ENCODE measurements at regions not wholly inside any gene's neighbourhood (a gene's known extent, or its start where the extent isn't known, plus 50 kb on each side); places are given as distances from the start of the nearest gene placed in this dataset.

DNA sequence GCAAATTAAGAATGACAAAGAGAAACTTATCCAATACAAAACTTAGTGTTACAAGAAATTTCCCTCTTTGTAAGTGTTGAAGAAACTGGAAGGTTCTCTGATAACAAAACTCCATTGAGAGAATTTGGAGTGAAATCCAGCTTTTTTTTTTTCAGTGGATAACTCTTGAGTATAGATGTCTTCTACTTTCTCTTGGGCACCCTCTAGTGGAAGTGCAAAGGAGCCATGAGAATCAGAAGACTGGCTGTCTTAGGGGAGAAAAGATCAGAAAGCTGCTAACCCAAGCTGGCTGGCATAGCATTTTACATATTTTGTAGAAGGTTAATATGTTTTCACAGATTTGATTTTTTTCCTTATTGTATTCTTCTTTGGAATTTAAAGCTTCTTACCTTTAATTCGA lies 138.8 kb upstream of the SATB2 start:
- H3K79me2 ChIP-seq (ENCODE audit: insufficient read depth, low read length), result no peaks in the 10 kb centered on the region
- no peak overlapping the region for H2AFZ ChIP-seq (ENCODE audit: low read depth, low read length)

GRCh38 chr2:199594443-199594842 lies 136.7 kb upstream of the SATB2 start:
- H3K79me2 ChIP-seq (ENCODE audit: insufficient read depth, low read length), result no peaks in the 10 kb centered on the region
- H3K4me3 ChIP-seq (ENCODE audit: low read depth in 1 of 2, low read length in 2 of 2), result no peak overlapping the region
- no peak for TF ChIP-seq EZH2 (IDR thresholded peaks at IDR 0.05; ENCODE audit: borderline replicate concordance, low read depth, low read length, severe bottlenecking)
- no peaks in the 10 kb centered on the region for H4K20me1 ChIP-seq (ENCODE audit: insufficient read depth, low read length)
- ATAC-seq (ENCODE audit: insufficient read depth, low read depth) (no peak), DNase-seq (no peak)
- no peaks in the 10 kb centered on the region for H3K9me3 ChIP-seq (ENCODE audit: insufficient read depth, low read length, severe bottlenecking)
- H3K9ac ChIP-seq (ENCODE audit: low read depth, low read length), result no peak overlapping the region
- H3K4me1 ChIP-seq (ENCODE audit: insufficient read depth, low read length), result no peaks in the 10 kb centered on the region
- no peak overlapping the region for H3K27ac ChIP-seq (ENCODE audit: low read length)
- no peaks in the 10 kb centered on the region for H3K36me3 ChIP-seq (ENCODE audit: insufficient read depth, low read length)
- H3K4me2 ChIP-seq (ENCODE audit: insufficient read depth, low read length), result no peak overlapping the region
- no peak overlapping the region for H2AFZ ChIP-seq (ENCODE audit: low read depth, low read length)
- peaks cover 4% of the 10 kb centered on the region for H3K27me3 ChIP-seq (ENCODE audit: insufficient read depth, low read length, poor library complexity)

More for the DNA sequence above, 138.8 kb upstream of the SATB2 start:
- no peak overlapping the region for H3K27ac ChIP-seq (ENCODE audit: low read length)
- H3K9ac ChIP-seq (ENCODE audit: low read depth, low read length), result no peak overlapping the region
- ATAC-seq (ENCODE audit: insufficient read depth, low read depth) (peak; percentile 62; the same call in 1 of the 3 replicates), DNase-seq (peak; percentile 12)
- no peaks in the 10 kb centered on the region for H4K20me1 ChIP-seq (ENCODE audit: insufficient read depth, low read length)
- peaks cover under 1% of the 10 kb centered on the region for H3K27me3 ChIP-seq (ENCODE audit: insufficient read depth, low read length, poor library complexity)
- H3K4me1 ChIP-seq (ENCODE audit: insufficient read depth, low read length), result no peaks in the 10 kb centered on the region
- no peak overlapping the region for H3K4me3 ChIP-seq (ENCODE audit: low read depth in 1 of 2, low read length in 2 of 2)
- TF ChIP-seq, protein P1, sequence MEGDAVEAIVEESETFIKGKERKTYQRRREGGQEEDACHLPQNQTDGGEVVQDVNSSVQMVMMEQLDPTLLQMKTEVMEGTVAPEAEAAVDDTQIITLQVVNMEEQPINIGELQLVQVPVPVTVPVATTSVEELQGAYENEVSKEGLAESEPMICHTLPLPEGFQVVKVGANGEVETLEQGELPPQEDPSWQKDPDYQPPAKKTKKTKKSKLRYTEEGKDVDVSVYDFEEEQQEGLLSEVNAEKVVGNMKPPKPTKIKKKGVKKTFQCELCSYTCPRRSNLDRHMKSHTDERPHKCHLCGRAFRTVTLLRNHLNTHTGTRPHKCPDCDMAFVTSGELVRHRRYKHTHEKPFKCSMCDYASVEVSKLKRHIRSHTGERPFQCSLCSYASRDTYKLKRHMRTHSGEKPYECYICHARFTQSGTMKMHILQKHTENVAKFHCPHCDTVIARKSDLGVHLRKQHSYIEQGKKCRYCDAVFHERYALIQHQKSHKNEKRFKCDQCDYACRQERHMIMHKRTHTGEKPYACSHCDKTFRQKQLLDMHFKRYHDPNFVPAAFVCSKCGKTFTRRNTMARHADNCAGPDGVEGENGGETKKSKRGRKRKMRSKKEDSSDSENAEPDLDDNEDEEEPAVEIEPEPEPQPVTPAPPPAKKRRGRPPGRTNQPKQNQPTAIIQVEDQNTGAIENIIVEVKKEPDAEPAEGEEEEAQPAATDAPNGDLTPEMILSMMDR (IDR thresholded peaks at IDR 0.05; ENCODE audit: borderline replicate concordance, extremely low read depth, low read length, poor library complexity, severe bottlenecking), result peak; percentile 64
- TF ChIP-seq EZH2 (IDR thresholded peaks at IDR 0.05; ENCODE audit: borderline replicate concordance, low read depth, low read length, severe bottlenecking), result no peak
- no peaks in the 10 kb centered on the region for H3K9me3 ChIP-seq (ENCODE audit: insufficient read depth, low read length, severe bottlenecking)
- no peaks in the 10 kb centered on the region for H3K36me3 ChIP-seq (ENCODE audit: insufficient read depth, low read length)
- H3K4me2 ChIP-seq (ENCODE audit: insufficient read depth, low read length), result no peak overlapping the region

GRCh38 chr2:199591826-199592225 lies 134.1 kb upstream of the SATB2 start:
- no peak overlapping the region for H3K4me2 ChIP-seq (ENCODE audit: insufficient read depth, low read length)
- no peak overlapping the region for H3K4me3 ChIP-seq (ENCODE audit: low read depth in 1 of 2, low read length in 2 of 2)
- no peaks in the 10 kb centered on the region for H3K9me3 ChIP-seq (ENCODE audit: insufficient read depth, low read length, severe bottlenecking)
- no peaks in the 10 kb centered on the region for H3K79me2 ChIP-seq (ENCODE audit: insufficient read depth, low read length)
- peaks cover 4% of the 10 kb centered on the region for H3K27me3 ChIP-seq (ENCODE audit: insufficient read depth, low read length, poor library complexity)
- no peak overlapping the region for H3K27ac ChIP-seq (ENCODE audit: low read length)
- no peaks in the 10 kb centered on the region for H3K4me1 ChIP-seq (ENCODE audit: insufficient read depth, low read length)
- no peak for TF ChIP-seq EZH2 (IDR thresholded peaks at IDR 0.05; ENCODE audit: borderline replicate concordance, low read depth, low read length, severe bottlenecking)
- TF ChIP-seq, protein P1 (IDR thresholded peaks at IDR 0.05; ENCODE audit: borderline replicate concordance, extremely low read depth, low read length, poor library complexity, severe bottlenecking), result no peak
- H4K20me1 ChIP-seq (ENCODE audit: insufficient read depth, low read length), result no peaks in the 10 kb centered on the region
- H2AFZ ChIP-seq (ENCODE audit: low read depth, low read length), result no peak overlapping the region
- no peak overlapping the region for H3K9ac ChIP-seq (ENCODE audit: low read depth, low read length)
- no peak for ATAC-seq (ENCODE audit: insufficient read depth, low read depth)
- H3K36me3 ChIP-seq (ENCODE audit: insufficient read depth, low read length), result no peaks in the 10 kb centered on the region
- DNase-seq, result no peak

DNA sequence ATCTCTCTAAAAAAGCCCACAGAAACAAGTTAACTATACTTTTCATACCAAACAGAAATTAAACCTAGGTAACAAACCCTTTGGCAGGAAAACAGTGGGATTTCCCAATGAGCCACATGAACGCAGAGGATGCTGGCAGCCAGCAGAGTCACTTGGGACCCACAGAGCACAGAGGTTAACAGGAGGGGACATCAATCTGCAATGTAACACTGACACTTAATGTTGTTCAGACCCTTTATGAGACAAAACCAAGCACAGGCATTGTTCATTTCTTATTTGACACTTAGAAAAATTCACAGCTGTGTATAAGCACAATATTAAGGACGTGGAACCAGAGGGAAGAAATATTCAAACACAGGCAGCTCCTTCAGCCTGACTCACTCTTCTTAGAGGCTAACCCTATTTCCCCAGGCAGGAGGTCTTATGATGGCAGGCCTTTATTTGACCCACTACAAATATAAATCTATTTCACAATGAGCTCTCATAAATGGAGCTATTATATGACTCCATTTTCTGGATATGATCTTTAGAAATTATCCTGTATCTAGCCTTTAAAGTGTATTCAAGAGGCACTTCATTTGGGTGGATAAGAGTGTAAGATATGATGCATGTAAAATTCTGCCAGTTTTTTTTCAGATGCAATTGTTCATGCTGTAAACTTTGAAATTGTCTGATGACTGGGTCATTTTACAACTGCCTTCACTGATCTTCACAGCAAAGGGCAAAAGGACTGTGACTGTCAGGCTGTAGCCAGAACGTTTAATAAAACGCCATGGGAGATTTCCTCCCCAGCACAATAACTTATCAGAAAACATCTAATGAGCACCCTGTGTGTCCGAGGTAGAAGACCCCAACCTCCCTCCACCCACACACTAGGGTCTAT lies 132.8 kb upstream of the SATB2 start:
- no peak overlapping the region for H3K4me2 ChIP-seq (ENCODE audit: insufficient read depth, low read length)
- no peak overlapping the region for H3K27ac ChIP-seq (ENCODE audit: low read length)
- ATAC-seq (ENCODE audit: insufficient read depth, low read depth), result no peak
- H3K79me2 ChIP-seq (ENCODE audit: insufficient read depth, low read length), result no peaks in the 10 kb centered on the region
- no peak overlapping the region for H2AFZ ChIP-seq (ENCODE audit: low read depth, low read length)
- no peak for TF ChIP-seq EZH2 (IDR thresholded peaks at IDR 0.05; ENCODE audit: borderline replicate concordance, low read depth, low read length, severe bottlenecking)
- TF ChIP-seq, protein P1 (IDR thresholded peaks at IDR 0.05; ENCODE audit: borderline replicate concordance, extremely low read depth, low read length, poor library complexity, severe bottlenecking), result no peak
- H4K20me1 ChIP-seq (ENCODE audit: insufficient read depth, low read length), result no peaks in the 10 kb centered on the region
- no peaks in the 10 kb centered on the region for H3K36me3 ChIP-seq (ENCODE audit: insufficient read depth, low read length)
- no peak overlapping the region for H3K4me3 ChIP-seq (ENCODE audit: low read depth in 1 of 2, low read length in 2 of 2)
- no peak for DNase-seq
- no peak overlapping the region for H3K9ac ChIP-seq (ENCODE audit: low read depth, low read length)
- peaks cover 4% of the 10 kb centered on the region for H3K27me3 ChIP-seq (ENCODE audit: insufficient read depth, low read length, poor library complexity)
- H3K9me3 ChIP-seq (ENCODE audit: insufficient read depth, low read length, severe bottlenecking), result no peaks in the 10 kb centered on the region
- H3K4me1 ChIP-seq (ENCODE audit: insufficient read depth, low read length), result no peaks in the 10 kb centered on the region
